Fibroblast of the aortic adventitia (primary cell): ENCODE measurements at regions not wholly inside any gene's neighbourhood (a gene's known extent, or its start where the extent isn't known, plus 50 kb on each side); places are given as distances from the start of the nearest gene placed in this dataset.
A peak's percentile ranks its signal among the peaks of the same experiment; 100 is the strongest.
"Not testable (repeated sequence)": the region's sequence is repeated elsewhere in the genome, so short reads cannot be mapped to it uniquely, and the experiment has no call there.

Experiments
- DNase-seq: peaks from one replicate; pipeline ENCODE4 v3.0.0-alpha.2; 2010; ENCODE audit warnings: low read depth
- H3K4me3 ChIP-seq: 2 replicates; pipeline ENCODE4 v1.5.1; 2011; ENCODE audit warnings: low read depth, mild to moderate bottlenecking, control low read depth, low read length, moderate library complexity
- TF ChIP-seq, protein P1 (sequence below): IDR thresholded peaks from 2 replicates; pipeline ENCODE4 v1.5.1; 2011; ENCODE audit warnings: mild to moderate bottlenecking, low read length, control low read depth, inconsistent platforms; ENCODE audit not compliant: insufficient read depth

GRCh38 chr6:48957781-48958180 lies 505.3 kb downstream of the MMUT start:
- peak; percentile 48 for DNase-seq
- TF ChIP-seq, protein P1, sequence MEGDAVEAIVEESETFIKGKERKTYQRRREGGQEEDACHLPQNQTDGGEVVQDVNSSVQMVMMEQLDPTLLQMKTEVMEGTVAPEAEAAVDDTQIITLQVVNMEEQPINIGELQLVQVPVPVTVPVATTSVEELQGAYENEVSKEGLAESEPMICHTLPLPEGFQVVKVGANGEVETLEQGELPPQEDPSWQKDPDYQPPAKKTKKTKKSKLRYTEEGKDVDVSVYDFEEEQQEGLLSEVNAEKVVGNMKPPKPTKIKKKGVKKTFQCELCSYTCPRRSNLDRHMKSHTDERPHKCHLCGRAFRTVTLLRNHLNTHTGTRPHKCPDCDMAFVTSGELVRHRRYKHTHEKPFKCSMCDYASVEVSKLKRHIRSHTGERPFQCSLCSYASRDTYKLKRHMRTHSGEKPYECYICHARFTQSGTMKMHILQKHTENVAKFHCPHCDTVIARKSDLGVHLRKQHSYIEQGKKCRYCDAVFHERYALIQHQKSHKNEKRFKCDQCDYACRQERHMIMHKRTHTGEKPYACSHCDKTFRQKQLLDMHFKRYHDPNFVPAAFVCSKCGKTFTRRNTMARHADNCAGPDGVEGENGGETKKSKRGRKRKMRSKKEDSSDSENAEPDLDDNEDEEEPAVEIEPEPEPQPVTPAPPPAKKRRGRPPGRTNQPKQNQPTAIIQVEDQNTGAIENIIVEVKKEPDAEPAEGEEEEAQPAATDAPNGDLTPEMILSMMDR, result no peak
- H3K4me3 ChIP-seq, result no peak overlapping the region

GRCh38 chr6:48951917-48952316 lies 511.1 kb downstream of the MMUT start:
- no peak for DNase-seq
- TF ChIP-seq, protein P1, result no peak
- no peak overlapping the region for H3K4me3 ChIP-seq

- DNase-seq, H3K4me3 ChIP-seq: not testable (repeated sequence)
Observed at GRCh38 chr6:48944276-48944675, 518.8 kb downstream of the MMUT start.

DNA sequence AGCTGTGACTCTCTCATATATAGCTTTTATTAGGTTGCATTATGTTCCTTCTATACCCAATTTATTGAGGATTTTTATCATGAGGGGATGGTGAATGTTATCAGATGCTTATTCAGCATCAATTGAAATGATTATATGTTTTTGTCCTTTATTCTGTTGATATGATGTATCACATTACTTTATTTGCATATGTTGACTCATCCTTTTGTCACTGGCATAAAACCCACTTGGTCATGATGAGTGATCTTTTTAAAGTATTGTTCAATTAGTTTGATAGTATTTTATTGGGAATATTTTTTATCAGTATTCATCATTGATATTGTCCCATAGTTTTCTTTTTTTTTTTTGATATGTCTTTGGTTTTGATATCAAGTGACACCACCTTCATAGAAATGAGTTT lies 529.9 kb downstream of the MMUT start:
- no peak overlapping the region for H3K4me3 ChIP-seq
- no peak for DNase-seq
- TF ChIP-seq, protein P1, result no peak

- no peak overlapping the region for H3K4me3 ChIP-seq
- DNase-seq, result no peak
- TF ChIP-seq, protein P1, result no peak
Observed at GRCh38 chr6:48928937-48929336, 534.1 kb downstream of the MMUT start.

GRCh38 chr6:48922837-48923236 lies 540.2 kb downstream of the MMUT start:
- TF ChIP-seq, protein P1, result no peak
- H3K4me3 ChIP-seq, result no peak overlapping the region
- no peak for DNase-seq

GRCh38 chr6:48919555-48919954 lies 543.5 kb downstream of the MMUT start:
- DNase-seq, result no peak
- no peak overlapping the region for H3K4me3 ChIP-seq
- TF ChIP-seq, protein P1, result no peak

DNA sequence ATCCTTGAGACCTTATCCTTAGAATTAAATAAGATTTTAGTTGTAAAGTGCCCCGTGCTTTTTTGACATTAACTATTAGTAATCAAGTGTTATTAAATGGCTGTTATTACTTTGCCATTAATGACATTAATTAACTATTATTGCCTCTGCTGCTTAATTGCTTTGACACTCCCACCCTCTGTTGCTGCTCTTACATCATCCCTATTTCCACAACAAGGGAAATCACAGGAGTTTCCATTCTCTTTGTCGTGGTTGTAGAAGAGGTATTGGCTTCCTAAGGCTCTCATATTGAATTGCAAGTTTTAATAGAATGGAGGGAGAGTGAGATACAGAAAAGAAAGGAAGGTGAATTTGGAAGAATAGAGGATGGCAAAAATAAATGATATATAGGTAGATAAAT lies 545.8 kb downstream of the MMUT start:
- DNase-seq, result no peak
- TF ChIP-seq, protein P1, result no peak
- H3K4me3 ChIP-seq, result no peak overlapping the region
